HEK293 (cell line): ENCODE measurements at regions not wholly inside any gene's neighbourhood (a gene's known extent, or its start where the extent isn't known, plus 50 kb on each side); places are given as distances from the start of the nearest gene placed in this dataset.
"Not testable (repeated sequence)": the region's sequence is repeated elsewhere in the genome, so short reads cannot be mapped to it uniquely, and the experiment has no call there.

ENCODE experiments used
- CTCF ChIA-PET: fragments of 350-600 bp; formaldehyde crosslinking; extraction: SDS; loops from one replicate; lab custom pipeline; 2021; ENCODE audit warnings: antibody characterized with exemption; lab: Yijun Ruan, JAX
- POLR2A ChIA-PET: fragments of 300-600 bp; formaldehyde crosslinking; extraction: SDS; loops from one replicate; lab custom pipeline; 2020; ENCODE audit warnings: antibody characterized with exemption, inconsistent platforms; lab: Yijun Ruan, JAX
- H3K27ac ChIP-seq: fragments of 200-500 bp; sonication (Bioruptor generic); 2 replicates; pipeline ENCODE4 v1.5.1; 2014; ENCODE audit warnings: low read depth, low read length, control low read depth, inconsistent platforms; ENCODE audit errors: extremely low read depth
- H3K36me3 ChIP-seq, 2 experiments: fragments of 200-500 bp in 1 of 2; sonication (Bioruptor generic) in 1 of 2; 1 replicate in 1 of 2; 2 replicates in 1 of 2; pipeline ENCODE4 v1.5.1; 2014 to 2017; ENCODE audit warnings: inconsistent platforms in 2 of 2, low read length in 2 of 2; ENCODE audit not compliant: control insufficient read depth in 2 of 2, insufficient read depth in 1 of 2
- H3K4me1 ChIP-seq: fragments of 200-500 bp; sonication (Bioruptor generic); 2 replicates; pipeline ENCODE4 v1.5.1; 2014; ENCODE audit warnings: mild to moderate bottlenecking, low read length, inconsistent platforms; ENCODE audit not compliant: control insufficient read depth, insufficient read depth
- H3K4me3 ChIP-seq: 2 replicates; pipeline ENCODE4 v1.5.1; 2011; ENCODE audit warnings: low read depth, mild to moderate bottlenecking, control low read depth, low read length, moderate library complexity
- H3K9me3 ChIP-seq: fragments of 200-500 bp; sonication (Bioruptor generic); 2 replicates; pipeline ENCODE4 v1.5.1; 2014; ENCODE audit warnings: low read depth, low read length, inconsistent platforms; ENCODE audit not compliant: control insufficient read depth, insufficient read depth
- BCL11A ChIP-seq: fragments of 450-650 bp; formaldehyde crosslinking; IDR thresholded peaks from 2 replicates; pipeline ENCODE4 v1.5.1; 2016; ENCODE audit warnings: low read depth, missing biosample characterization, missing genetic modification characterization
- GLIS2 ChIP-seq: fragments of 450-650 bp; formaldehyde crosslinking; IDR thresholded peaks from 2 replicates; pipeline ENCODE4 v1.5.1; 2016; ENCODE audit warnings: missing biosample characterization, missing genetic modification characterization
- HOXD13 ChIP-seq: sonication (generic); formaldehyde crosslinking; IDR thresholded peaks from 2 replicates; pipeline ENCODE4 v1.8.0; 2022; ENCODE audit warnings: missing genetic modification reagents, borderline replicate concordance
- MEIS1 ChIP-seq: sonication (generic); formaldehyde crosslinking; IDR thresholded peaks from 2 replicates; pipeline ENCODE4 v1.8.1; 2022; ENCODE audit warnings: missing genetic modification reagents, mild to moderate bottlenecking, borderline replicate concordance
- OVOL3 ChIP-seq: fragments of 450-650 bp; formaldehyde crosslinking; IDR thresholded peaks from 2 replicates; pipeline ENCODE4 v1.5.1; 2016; ENCODE audit warnings: missing biosample characterization, missing genetic modification characterization
- SCRT2 ChIP-seq: fragments of 450-650 bp; formaldehyde crosslinking; IDR thresholded peaks from 2 replicates; pipeline ENCODE4 v1.5.1; 2016; ENCODE audit warnings: missing biosample characterization, missing genetic modification characterization
- ZFHX2 ChIP-seq: fragments of 450-650 bp; formaldehyde crosslinking; conservative IDR thresholded peaks from 2 replicates; pipeline ENCODE4 v1.5.1; 2016; ENCODE audit warnings: missing biosample characterization, missing genetic modification characterization
- ZNF350 ChIP-seq: fragments of 450-650 bp; formaldehyde crosslinking; IDR thresholded peaks from 2 replicates; pipeline ENCODE4 v1.5.0; 2017; ENCODE audit warnings: missing biosample characterization, mild to moderate bottlenecking, missing genetic modification characterization
- ZNF394 ChIP-seq: fragments of 450-650 bp; formaldehyde crosslinking; IDR thresholded peaks from 2 replicates; pipeline ENCODE4 v1.5.1; 2016; ENCODE audit warnings: missing biosample characterization, missing genetic modification characterization, mild to moderate bottlenecking, moderate library complexity, borderline replicate concordance
- ZNF426 ChIP-seq: fragments of 450-650 bp; formaldehyde crosslinking; IDR thresholded peaks from 2 replicates; pipeline ENCODE4 v1.5.1; 2017; ENCODE audit warnings: missing biosample characterization, missing genetic modification characterization, mild to moderate bottlenecking, inconsistent platforms, moderate library complexity
- ZNF48 ChIP-seq: fragments of 450-650 bp; formaldehyde crosslinking; IDR thresholded peaks from 2 replicates; pipeline ENCODE4 v1.5.1; 2016; ENCODE audit warnings: missing biosample characterization, missing genetic modification characterization
- ZNF660 ChIP-seq: fragments of 450-650 bp; IDR thresholded peaks from 2 replicates; pipeline ENCODE4 v1.5.1; 2018; ENCODE audit warnings: missing biosample characterization, mild to moderate bottlenecking, missing genetic modification characterization
- ZNF776 ChIP-seq: fragments of 450-650 bp; formaldehyde crosslinking; IDR thresholded peaks from 2 replicates; pipeline ENCODE4 v1.5.0; 2017; ENCODE audit warnings: missing biosample characterization, missing genetic modification characterization, borderline replicate concordance
- TF ChIP-seq, protein P1 (sequence below): fragments of 450-650 bp; formaldehyde crosslinking; IDR thresholded peaks from 2 replicates; pipeline ENCODE4 v1.5.1; 2016; ENCODE audit warnings: missing biosample characterization, missing genetic modification characterization
- TF ChIP-seq, protein P2 (sequence below): fragments of 450-650 bp; formaldehyde crosslinking; IDR thresholded peaks from 2 replicates; pipeline ENCODE4 v1.5.1; 2016; ENCODE audit warnings: missing biosample characterization, missing genetic modification characterization
- TF ChIP-seq, protein P3 (sequence below): fragments of 450-650 bp; formaldehyde crosslinking; conservative IDR thresholded peaks from 2 replicates; pipeline ENCODE4 v1.5.1; 2016; ENCODE audit warnings: low read depth, missing biosample characterization, missing genetic modification characterization

- H3K9me3 ChIP-seq, H3K4me1 ChIP-seq, H3K36me3 ChIP-seq, H3K4me3 ChIP-seq, POLR2A ChIA-PET, H3K27ac ChIP-seq, CTCF ChIA-PET: not testable (repeated sequence)
These were observed 3879.3 kb downstream of the SRGAP2C start for GRCh38 chr1:125064029-125064428.

DNA sequence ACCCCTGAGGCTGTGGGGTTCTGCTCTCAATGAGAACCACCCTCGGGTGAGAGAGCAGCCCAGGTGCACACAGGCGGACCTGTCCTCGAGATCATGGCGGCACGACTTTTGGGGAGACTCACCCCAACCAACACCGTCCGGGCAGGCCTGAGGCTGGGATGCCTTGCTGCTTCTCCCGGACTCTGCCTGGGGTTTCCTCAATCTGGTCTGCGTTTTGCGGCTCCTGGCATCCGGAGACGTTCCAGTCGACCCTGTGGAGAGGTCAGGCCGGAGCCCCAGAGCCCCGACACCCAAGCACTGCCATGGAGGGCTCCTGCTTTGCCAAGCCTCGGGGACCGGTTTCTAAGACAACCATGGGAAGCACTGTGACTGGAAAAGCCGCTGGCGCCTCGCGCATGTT is 3879.7 kb downstream of the SRGAP2C start:
- no peaks in the 10 kb centered on the region for H3K36me3 ChIP-seq
- POLR2A ChIA-PET = no interaction called here
- CTCF ChIA-PET = no interaction called here
- H3K4me1 ChIP-seq = no peaks in the 10 kb centered on the region
- H3K27ac ChIP-seq = no peak overlapping the region
- TF ChIP-seq OVOL3 (tag by site-specific recombination) (no peak), ZFHX2 (tag by site-specific recombination) (no peak), BCL11A (tag by site-specific recombination) (no peak), MEIS1 (CRISPR knock-in tag) (no peak), ZNF776 (no peak), ZNF660 (tag by site-specific recombination) (no peak), HOXD13 (CRISPR knock-in tag) (no peak), GLIS2 (tag by site-specific recombination) (no peak), ZNF350 (tag by site-specific recombination) (no peak), SCRT2 (tag by site-specific recombination) (no peak)
- TF ChIP-seq, protein P1, sequence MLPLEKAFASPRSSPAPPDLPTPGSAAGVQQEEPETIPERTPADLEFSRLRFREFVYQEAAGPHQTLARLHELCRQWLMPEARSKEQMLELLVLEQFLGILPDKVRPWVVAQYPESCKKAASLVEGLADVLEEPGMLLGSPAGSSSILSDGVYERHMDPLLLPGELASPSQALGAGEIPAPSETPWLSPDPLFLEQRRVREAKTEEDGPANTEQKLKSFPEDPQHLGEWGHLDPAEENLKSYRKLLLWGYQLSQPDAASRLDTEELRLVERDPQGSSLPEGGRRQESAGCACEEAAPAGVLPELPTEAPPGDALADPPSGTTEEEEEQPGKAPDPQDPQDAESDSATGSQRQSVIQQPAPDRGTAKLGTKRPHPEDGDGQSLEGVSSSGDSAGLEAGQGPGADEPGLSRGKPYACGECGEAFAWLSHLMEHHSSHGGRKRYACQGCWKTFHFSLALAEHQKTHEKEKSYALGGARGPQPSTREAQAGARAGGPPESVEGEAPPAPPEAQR (tag by site-specific recombination) = no peak
- TF ChIP-seq, protein P2, sequence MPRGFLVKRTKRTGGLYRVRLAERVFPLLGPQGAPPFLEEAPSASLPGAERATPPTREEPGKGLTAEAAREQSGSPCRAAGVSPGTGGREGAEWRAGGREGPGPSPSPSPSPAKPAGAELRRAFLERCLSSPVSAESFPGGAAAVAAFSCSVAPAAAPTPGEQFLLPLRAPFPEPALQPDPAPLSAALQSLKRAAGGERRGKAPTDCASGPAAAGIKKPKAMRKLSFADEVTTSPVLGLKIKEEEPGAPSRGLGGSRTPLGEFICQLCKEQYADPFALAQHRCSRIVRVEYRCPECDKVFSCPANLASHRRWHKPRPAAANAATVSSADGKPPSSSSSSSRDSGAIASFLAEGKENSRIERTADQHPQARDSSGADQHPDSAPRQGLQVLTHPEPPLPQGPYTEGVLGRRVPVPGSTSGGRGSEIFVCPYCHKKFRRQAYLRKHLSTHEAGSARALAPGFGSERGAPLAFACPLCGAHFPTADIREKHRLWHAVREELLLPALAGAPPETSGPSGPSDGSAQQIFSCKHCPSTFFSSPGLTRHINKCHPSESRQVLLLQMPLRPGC (tag by site-specific recombination) = no peak
- H3K9me3 ChIP-seq = no peaks in the 10 kb centered on the region
- H3K4me3 ChIP-seq = no peak overlapping the region

- H3K36me3 ChIP-seq = no peaks in the 10 kb centered on the region
- peak; percentile 44; the same call in 1 of the 2 replicates for TF ChIP-seq ZNF394
- peak; percentile 28 for TF ChIP-seq ZNF426 (tag by site-specific recombination)
- no peak for TF ChIP-seq ZNF48 (tag by site-specific recombination)
- TF ChIP-seq, protein P3, sequence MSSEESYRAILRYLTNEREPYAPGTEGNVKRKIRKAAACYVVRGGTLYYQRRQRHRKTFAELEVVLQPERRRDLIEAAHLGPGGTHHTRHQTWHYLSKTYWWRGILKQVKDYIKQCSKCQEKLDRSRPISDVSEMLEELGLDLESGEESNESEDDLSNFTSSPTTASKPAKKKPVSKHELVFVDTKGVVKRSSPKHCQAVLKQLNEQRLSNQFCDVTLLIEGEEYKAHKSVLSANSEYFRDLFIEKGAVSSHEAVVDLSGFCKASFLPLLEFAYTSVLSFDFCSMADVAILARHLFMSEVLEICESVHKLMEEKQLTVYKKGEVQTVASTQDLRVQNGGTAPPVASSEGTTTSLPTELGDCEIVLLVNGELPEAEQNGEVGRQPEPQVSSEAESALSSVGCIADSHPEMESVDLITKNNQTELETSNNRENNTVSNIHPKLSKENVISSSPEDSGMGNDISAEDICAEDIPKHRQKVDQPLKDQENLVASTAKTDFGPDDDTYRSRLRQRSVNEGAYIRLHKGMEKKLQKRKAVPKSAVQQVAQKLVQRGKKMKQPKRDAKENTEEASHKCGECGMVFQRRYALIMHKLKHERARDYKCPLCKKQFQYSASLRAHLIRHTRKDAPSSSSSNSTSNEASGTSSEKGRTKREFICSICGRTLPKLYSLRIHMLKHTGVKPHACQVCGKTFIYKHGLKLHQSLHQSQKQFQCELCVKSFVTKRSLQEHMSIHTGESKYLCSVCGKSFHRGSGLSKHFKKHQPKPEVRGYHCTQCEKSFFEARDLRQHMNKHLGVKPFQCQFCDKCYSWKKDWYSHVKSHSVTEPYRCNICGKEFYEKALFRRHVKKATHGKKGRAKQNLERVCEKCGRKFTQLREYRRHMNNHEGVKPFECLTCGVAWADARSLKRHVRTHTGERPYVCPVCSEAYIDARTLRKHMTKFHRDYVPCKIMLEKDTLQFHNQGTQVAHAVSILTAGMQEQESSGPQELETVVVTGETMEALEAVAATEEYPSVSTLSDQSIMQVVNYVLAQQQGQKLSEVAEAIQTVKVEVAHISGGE (tag by site-specific recombination) = 0 out of 2 replicates have a peak, but pooled peaks have one; percentile 26
- TF ChIP-seq, all 188 proteins: peak for 3
- CTCF ChIA-PET = no interaction called here
- H3K4me1 ChIP-seq = no peaks in the 10 kb centered on the region
- H3K27ac ChIP-seq = no peak overlapping the region
- POLR2A ChIA-PET = no interaction called here
- H3K4me3 ChIP-seq = no peak overlapping the region
- H3K9me3 ChIP-seq = no peaks in the 10 kb centered on the region
These were observed 3880.5 kb downstream of the SRGAP2C start for GRCh38 chr1:125065092-125065820.
